ENCODE measurements at regions not wholly inside any gene's neighbourhood (a gene's known extent, or its start where the extent isn't known, plus 50 kb on each side); places are given as distances from the start of the nearest gene placed in this dataset.

GRCh38 chr14:61965030-61965745 is 203.0 kb downstream of the SNAPC1 start:
- no peak for TF ChIP-seq POLR2A (IDR thresholded peaks at IDR 0.05)
- no peak for TF ChIP-seq CTCF (IDR thresholded peaks at IDR 0.05)

Measured in vagina (tissue), 2 donors.